ENCODE measurements at regions not wholly inside any gene's neighbourhood (a gene's known extent, or its start where the extent isn't known, plus 50 kb on each side); places are given as distances from the start of the nearest gene placed in this dataset.

- DNase-seq (ENCODE audit: low read depth, low spot score): no peak
These were observed 137.1 kb upstream of the KCNG1 start for GRCh38 chr20:51159981-51160380.

- no peak for DNase-seq (ENCODE audit: low read depth, low spot score)
These were observed 136.4 kb upstream of the KCNG1 start for GRCh38 chr20:51159303-51159702.

GRCh38 chr20:51158226-51158625 is 135.3 kb upstream of the KCNG1 start:
- DNase-seq (ENCODE audit: low read depth, low spot score): no peak

- peak; percentile 70 for DNase-seq (ENCODE audit: low read depth, low spot score)
These were observed 133.4 kb upstream of the KCNG1 start for GRCh38 chr20:51156041-51156982.

GRCh38 chr20:51154708-51155690 is 132.1 kb upstream of the KCNG1 start:
- DNase-seq (ENCODE audit: low read depth, low spot score): no peak

- DNase-seq (ENCODE audit: low read depth, low spot score): no peak
These were observed 131.2 kb upstream of the KCNG1 start for GRCh38 chr20:51153867-51154707.

GRCh38 chr20:51148941-51149340 is 126.0 kb upstream of the KCNG1 start:
- DNase-seq (ENCODE audit: low read depth, low spot score): no peak

GRCh38 chr20:51144476-51144875 is 121.6 kb upstream of the KCNG1 start:
- DNase-seq (ENCODE audit: low read depth, low spot score): no peak

GRCh38 chr20:51143652-51144051 is 120.7 kb upstream of the KCNG1 start:
- no peak for DNase-seq (ENCODE audit: low read depth, low spot score)

GRCh38 chr20:51142448-51142847 is 119.5 kb upstream of the KCNG1 start:
- no peak for DNase-seq (ENCODE audit: low read depth, low spot score)

GRCh38 chr20:51140671-51141070 is 117.8 kb upstream of the KCNG1 start:
- DNase-seq (ENCODE audit: low read depth, low spot score): no peak

GRCh38 chr20:51139891-51140290 is 117.0 kb upstream of the KCNG1 start:
- no peak for DNase-seq (ENCODE audit: low read depth, low spot score)

- peak; percentile 68 for DNase-seq (ENCODE audit: low read depth, low spot score)
These were observed 115.7 kb upstream of the KCNG1 start for GRCh38 chr20:51138576-51138975.

GRCh38 chr20:51137461-51137860 is 114.6 kb upstream of the KCNG1 start:
- DNase-seq (ENCODE audit: low read depth, low spot score): no peak

- DNase-seq (ENCODE audit: low read depth, low spot score): no peak
These were observed 113.2 kb upstream of the KCNG1 start for GRCh38 chr20:51135926-51136715.

- DNase-seq (ENCODE audit: low read depth, low spot score): no peak
These were observed 111.5 kb upstream of the KCNG1 start for GRCh38 chr20:51134405-51134804.

GRCh38 chr20:51132279-51132678 is 109.4 kb upstream of the KCNG1 start:
- DNase-seq (ENCODE audit: low read depth, low spot score): no peak

GRCh38 chr20:51131811-51132210 is 108.9 kb upstream of the KCNG1 start:
- no peak for DNase-seq (ENCODE audit: low read depth, low spot score)

- DNase-seq (ENCODE audit: low read depth, low spot score): peak; percentile 39
These were observed 106.4 kb upstream of the KCNG1 start for GRCh38 chr20:51129147-51129776.

GRCh38 chr20:51128198-51128597 is 105.3 kb upstream of the KCNG1 start:
- no peak for DNase-seq (ENCODE audit: low read depth, low spot score)
